Natural killer cell (primary cell): ENCODE measurements at regions not wholly inside any gene's neighbourhood (a gene's known extent, or its start where the extent isn't known, plus 50 kb on each side); places are given as distances from the start of the nearest gene placed in this dataset.

Experiments
- ATAC-seq, 3 donors: fragments of 150-1000 bp in 2 of 3; fragments of 200-7000 bp in 1 of 3; cut with Tn5 transposase; 1 replicate in 1 of 3; 2 replicates in 2 of 3; pipeline ENCODE4 v1.10.0; 2021; ENCODE audit warnings: mild to moderate bottlenecking in 2 of 3, moderate library complexity in 2 of 3
- DNase-seq, 2 donors: peaks; one replicate each; pipeline versions ENCODE4 v3.0.0 to v3.0.0-alpha.2; 2013 to 2021; ENCODE audit warnings: mixed read lengths in 1 of 2
- H3K27ac ChIP-seq: one replicate; pipeline ENCODE4 v1.5.1; 2013; ENCODE audit warnings: mild to moderate bottlenecking, low read length
- H3K27me3 ChIP-seq: one replicate; pipeline ENCODE4 v1.6.1; 2013; ENCODE audit warnings: low read length; ENCODE audit not compliant: control insufficient read depth, insufficient read depth
- H3K36me3 ChIP-seq: one replicate; pipeline ENCODE4 v1.6.1; 2013; ENCODE audit warnings: low read length; ENCODE audit not compliant: control insufficient read depth, insufficient read depth
- H3K4me1 ChIP-seq: one replicate; pipeline ENCODE4 v1.6.1; 2013; ENCODE audit warnings: low read length; ENCODE audit not compliant: control insufficient read depth, insufficient read depth
- H3K4me3 ChIP-seq: one replicate; pipeline ENCODE4 v1.5.1; 2013; ENCODE audit warnings: low read length
- H3K9me3 ChIP-seq: one replicate; pipeline ENCODE4 v1.6.1; 2013; ENCODE audit warnings: low read length; ENCODE audit not compliant: control insufficient read depth, insufficient read depth
- H3K27ac Mint-ChIP-seq, 2 donors: one replicate each; pipeline ENCODE4 v1.8.0; 2022; ENCODE audit warnings: mild to moderate bottlenecking in 2 of 2, mixed read lengths in 2 of 2, moderate library complexity in 1 of 2
- H3K27me3 Mint-ChIP-seq, 2 donors: one replicate each; pipeline ENCODE4 v1.8.0; 2022; ENCODE audit warnings: low read depth in 2 of 2, mixed read lengths in 2 of 2
- H3K36me3 Mint-ChIP-seq: one replicate; pipeline ENCODE4 v1.8.0; 2022; ENCODE audit warnings: mixed read lengths
- H3K4me1 Mint-ChIP-seq, 2 donors: one replicate each; pipeline ENCODE4 v1.8.0; 2022; ENCODE audit warnings: mixed read lengths in 2 of 2
- H3K4me3 Mint-ChIP-seq: one replicate; pipeline ENCODE4 v1.8.0; 2022; ENCODE audit warnings: mild to moderate bottlenecking, moderate library complexity, mixed read lengths
- H3K9me3 Mint-ChIP-seq, 2 donors: one replicate each; pipeline ENCODE4 v1.8.0; 2022; ENCODE audit warnings: mixed read lengths in 2 of 2
- WGBS: methylation state at CpG from one replicate; pipeline ENCODE4 v1.1.7; 2013; ENCODE audit warnings: missing lambda C conversion rate; ENCODE audit not compliant: insufficient coverage; 5-methylcytosine and 5-hydroxymethylcytosine counted together
- intact Hi-C: fragments of 100-400 bp; cut with micrococcal nuclease; formaldehyde crosslinking; loops from one replicate; pipeline ENCODE4 v1.14.2; 2022
- TF ChIP-seq, protein P1 (sequence below): fragments of 200-600 bp; IDR thresholded peaks from one replicate; pipeline ENCODE4 v1.8.0; 2022; ENCODE audit warnings: antibody characterized with exemption

- intact Hi-C loops = no loop called here
- 65% methylated on average over 3 of the region's 3 CpGs for WGBS
- no peaks in the 10 kb centered on the region for H3K36me3 ChIP-seq
- H3K27me3 Mint-ChIP-seq = peaks cover 8 to 13% of the 10 kb centered on the region in 2 donors
- no peak overlapping the region for H3K4me3 Mint-ChIP-seq
- no peak overlapping the region for H3K27ac ChIP-seq
- no peaks in the 10 kb centered on the region for H3K4me1 Mint-ChIP-seq
- ATAC-seq (no peak), DNase-seq (no peak)
- H3K36me3 Mint-ChIP-seq = no peaks in the 10 kb centered on the region
- TF ChIP-seq, protein P1, sequence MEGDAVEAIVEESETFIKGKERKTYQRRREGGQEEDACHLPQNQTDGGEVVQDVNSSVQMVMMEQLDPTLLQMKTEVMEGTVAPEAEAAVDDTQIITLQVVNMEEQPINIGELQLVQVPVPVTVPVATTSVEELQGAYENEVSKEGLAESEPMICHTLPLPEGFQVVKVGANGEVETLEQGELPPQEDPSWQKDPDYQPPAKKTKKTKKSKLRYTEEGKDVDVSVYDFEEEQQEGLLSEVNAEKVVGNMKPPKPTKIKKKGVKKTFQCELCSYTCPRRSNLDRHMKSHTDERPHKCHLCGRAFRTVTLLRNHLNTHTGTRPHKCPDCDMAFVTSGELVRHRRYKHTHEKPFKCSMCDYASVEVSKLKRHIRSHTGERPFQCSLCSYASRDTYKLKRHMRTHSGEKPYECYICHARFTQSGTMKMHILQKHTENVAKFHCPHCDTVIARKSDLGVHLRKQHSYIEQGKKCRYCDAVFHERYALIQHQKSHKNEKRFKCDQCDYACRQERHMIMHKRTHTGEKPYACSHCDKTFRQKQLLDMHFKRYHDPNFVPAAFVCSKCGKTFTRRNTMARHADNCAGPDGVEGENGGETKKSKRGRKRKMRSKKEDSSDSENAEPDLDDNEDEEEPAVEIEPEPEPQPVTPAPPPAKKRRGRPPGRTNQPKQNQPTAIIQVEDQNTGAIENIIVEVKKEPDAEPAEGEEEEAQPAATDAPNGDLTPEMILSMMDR = no peak
- peaks cover 0 to 3% of the 10 kb centered on the region in 2 donors for H3K9me3 Mint-ChIP-seq
- H3K9me3 ChIP-seq = no peaks in the 10 kb centered on the region
- H3K4me3 ChIP-seq = no peak overlapping the region
- H3K27ac Mint-ChIP-seq = no peak overlapping the region
- no peaks in the 10 kb centered on the region for H3K27me3 ChIP-seq
- H3K4me1 ChIP-seq = no peaks in the 10 kb centered on the region
Observed at GRCh38 chr1:22231068-22231593, 88.2 kb upstream of the WNT4 start.

GRCh38 chr1:22231995-22232690 is 89.2 kb upstream of the WNT4 start:
- H3K4me1 Mint-ChIP-seq = no peaks in the 10 kb centered on the region
- Histone ChIP-seq H3K36me3 (no peaks in the 10 kb centered on the region), H3K4me1 (no peaks in the 10 kb centered on the region), H3K9me3 (no peaks in the 10 kb centered on the region), H3K27ac (no peak overlapping the region), H3K4me3 (no peak overlapping the region), H3K27me3 (no peaks in the 10 kb centered on the region)
- DNase-seq (no peak), ATAC-seq (no peak)
- intact Hi-C loops = no loop called here
- no peak overlapping the region for H3K4me3 Mint-ChIP-seq
- no peak overlapping the region for H3K27ac Mint-ChIP-seq
- peaks cover 8 to 13% of the 10 kb centered on the region in 2 donors for H3K27me3 Mint-ChIP-seq
- 66% methylated on average over 6 of the region's 6 CpGs for WGBS
- no peaks in the 10 kb centered on the region for H3K36me3 Mint-ChIP-seq
- TF ChIP-seq, protein P1 = no peak
- H3K9me3 Mint-ChIP-seq = peaks cover 0 to 3% of the 10 kb centered on the region in 2 donors

- peaks cover 6 to 8% of the 10 kb centered on the region in 2 donors for H3K27me3 Mint-ChIP-seq
- ATAC-seq = no peak
Observed at GRCh38 chr1:22233222-22233621, 90.3 kb upstream of the WNT4 start.

More at GRCh38 chr1:22233222-22233621, 90.3 kb upstream of the WNT4 start:
- Mint-ChIP-seq H3K9me3 (peaks cover 0 to 3% of the 10 kb centered on the region in 2 donors), H3K4me1 (no peaks in the 10 kb centered on the region), H3K36me3 (no peaks in the 10 kb centered on the region), H3K27ac (no peak overlapping the region), H3K4me3 (no peak overlapping the region)
- H3K4me1 ChIP-seq = no peaks in the 10 kb centered on the region
- H3K27me3 ChIP-seq = no peaks in the 10 kb centered on the region
- WGBS = 91% methylated on average over 5 of the region's 5 CpGs
- TF ChIP-seq, protein P1 = no peak
- no peaks in the 10 kb centered on the region for H3K36me3 ChIP-seq
- DNase-seq = no peak
- intact Hi-C loops = no loop called here
- no peaks in the 10 kb centered on the region for H3K9me3 ChIP-seq
- no peak overlapping the region for H3K4me3 ChIP-seq
- no peak overlapping the region for H3K27ac ChIP-seq
